Vagina (tissue), 2 donors: ENCODE measurements at regions not wholly inside any gene's neighbourhood (a gene's known extent, or its start where the extent isn't known, plus 50 kb on each side); places are given as distances from the start of the nearest gene placed in this dataset.

Experiments
- DNase-seq, 2 donors: peaks; one replicate each; pipeline ENCODE4 v3.0.0-alpha.2; 2017; ENCODE audit errors: extremely low spot score in 2 of 2
- H3K27ac ChIP-seq: fragments of 200-600 bp; sonication (generic); one replicate; pipeline ENCODE4 v1.5.1; 2019
- H3K27me3 ChIP-seq: fragments of 200-600 bp; sonication (generic); one replicate; pipeline ENCODE4 v1.5.1; 2019
- H3K36me3 ChIP-seq, 2 donors: fragments of 200-600 bp; sonication (generic); one replicate each; pipeline ENCODE4 v1.5.1; 2017 to 2019
- H3K4me1 ChIP-seq: fragments of 200-600 bp; sonication (generic); one replicate; pipeline ENCODE4 v1.5.1; 2019
- H3K4me3 ChIP-seq, 2 donors: fragments of 200-600 bp; sonication (generic); 1 replicate in 1 of 2; 2 replicates in 1 of 2; pipeline ENCODE4 v1.5.1; 2016 to 2019
- H3K9me3 ChIP-seq: fragments of 200-600 bp; sonication (generic); one replicate; pipeline ENCODE4 v1.5.1; 2019
- POLR2A ChIP-seq, 2 donors: fragments of 450-650 bp; IDR thresholded peaks; one replicate each; pipeline ENCODE4 v1.6.1; 2017; ENCODE audit warnings: antibody characterized with exemption in 2 of 2, mild to moderate bottlenecking in 2 of 2, moderate library complexity in 2 of 2
- POLR2AphosphoS5 ChIP-seq, 2 donors: sonication (generic); formaldehyde crosslinking; IDR thresholded peaks; one replicate each; pipeline ENCODE4 v1.9.0; 2017; ENCODE audit warnings: antibody characterized with exemption in 2 of 2, mild to moderate bottlenecking in 2 of 2, low read depth in 1 of 2; ENCODE audit not compliant: insufficient read depth in 1 of 2
- intact Hi-C: fragments of 100-400 bp; cut with DNase I; formaldehyde crosslinking; loops from one replicate; pipeline ENCODE4 v1.15.1; 2023
- TF ChIP-seq, protein P1 (sequence below), 3 experiments: fragments of 450-650 bp in 2 of 3; fragments of 200-600 bp in 1 of 3; sonication (generic) in 1 of 3; IDR thresholded peaks; one replicate each; pipeline ENCODE4 v1.5.1; 2017 to 2019; ENCODE audit warnings: antibody characterized with exemption in 3 of 3, mild to moderate bottlenecking in 2 of 3, moderate library complexity in 2 of 3

DNA sequence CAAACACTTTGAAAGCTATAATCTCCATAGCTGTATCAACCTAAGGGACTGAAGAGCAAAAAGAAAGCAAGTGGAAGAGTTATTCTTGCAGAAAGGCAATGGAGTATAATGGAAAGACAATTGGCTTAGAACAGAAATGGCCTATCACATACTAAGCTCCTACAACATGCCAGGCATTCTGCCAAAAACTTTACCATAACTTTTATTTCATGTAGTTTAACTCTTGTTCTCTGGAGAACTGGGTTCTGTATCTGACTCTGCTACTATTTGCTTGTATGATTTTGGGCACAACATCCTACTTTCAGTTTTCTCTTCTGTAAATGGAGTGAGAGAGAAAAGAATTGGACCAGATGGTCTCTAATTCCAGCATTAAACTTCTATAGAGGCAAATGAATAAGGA is 449.1 kb downstream of the GPATCH2 start:
- Histone ChIP-seq H3K4me1 (no peaks in the 10 kb centered on the region), H3K9me3 (no peaks in the 10 kb centered on the region), H3K27ac (no peak overlapping the region), H3K4me3 (no peak overlapping the region), H3K36me3 (no peaks in the 10 kb centered on the region), H3K27me3 (no peaks in the 10 kb centered on the region)
- TF ChIP-seq, protein P1, sequence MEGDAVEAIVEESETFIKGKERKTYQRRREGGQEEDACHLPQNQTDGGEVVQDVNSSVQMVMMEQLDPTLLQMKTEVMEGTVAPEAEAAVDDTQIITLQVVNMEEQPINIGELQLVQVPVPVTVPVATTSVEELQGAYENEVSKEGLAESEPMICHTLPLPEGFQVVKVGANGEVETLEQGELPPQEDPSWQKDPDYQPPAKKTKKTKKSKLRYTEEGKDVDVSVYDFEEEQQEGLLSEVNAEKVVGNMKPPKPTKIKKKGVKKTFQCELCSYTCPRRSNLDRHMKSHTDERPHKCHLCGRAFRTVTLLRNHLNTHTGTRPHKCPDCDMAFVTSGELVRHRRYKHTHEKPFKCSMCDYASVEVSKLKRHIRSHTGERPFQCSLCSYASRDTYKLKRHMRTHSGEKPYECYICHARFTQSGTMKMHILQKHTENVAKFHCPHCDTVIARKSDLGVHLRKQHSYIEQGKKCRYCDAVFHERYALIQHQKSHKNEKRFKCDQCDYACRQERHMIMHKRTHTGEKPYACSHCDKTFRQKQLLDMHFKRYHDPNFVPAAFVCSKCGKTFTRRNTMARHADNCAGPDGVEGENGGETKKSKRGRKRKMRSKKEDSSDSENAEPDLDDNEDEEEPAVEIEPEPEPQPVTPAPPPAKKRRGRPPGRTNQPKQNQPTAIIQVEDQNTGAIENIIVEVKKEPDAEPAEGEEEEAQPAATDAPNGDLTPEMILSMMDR (IDR thresholded peaks at IDR 0.05) = no peak
- TF ChIP-seq POLR2AphosphoS5 (IDR thresholded peaks at IDR 0.05; ENCODE audit: insufficient read depth in 1 of 2, low read depth in 1 of 2) (no peak), POLR2A (IDR thresholded peaks at IDR 0.05) (no peak)
- DNase-seq = no peak
- intact Hi-C loops = no loop called here

DNA sequence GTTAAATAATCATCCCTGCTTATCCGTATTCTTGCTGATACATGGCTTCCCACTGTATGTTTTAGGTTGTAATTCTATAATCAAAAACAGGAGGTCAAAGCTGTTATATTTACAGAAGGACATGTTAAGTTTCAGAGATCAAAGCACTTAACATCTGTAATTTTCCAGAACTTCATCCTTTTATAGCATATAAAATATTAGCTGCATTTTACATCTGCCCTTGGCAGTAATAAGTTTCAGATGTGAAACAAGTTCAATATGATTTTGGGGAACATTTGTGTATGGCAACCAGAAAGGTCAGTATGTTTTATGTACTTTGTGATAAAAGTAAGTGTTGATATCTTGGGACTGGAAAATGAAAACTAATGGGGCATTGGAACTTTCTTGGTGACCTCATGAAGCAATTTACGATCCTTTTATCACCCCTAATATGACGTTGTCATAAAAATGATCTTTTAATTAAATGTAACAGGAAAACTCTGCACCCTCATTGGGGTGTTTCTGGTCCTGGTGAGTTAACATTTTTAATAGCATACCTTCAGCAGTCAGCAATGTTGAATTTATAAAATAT is 449.6 kb downstream of the GPATCH2 start:
- Histone ChIP-seq H3K9me3 (no peaks in the 10 kb centered on the region), H3K4me1 (no peaks in the 10 kb centered on the region), H3K36me3 (no peaks in the 10 kb centered on the region), H3K27ac (no peak overlapping the region), H3K4me3 (no peak overlapping the region), H3K27me3 (no peaks in the 10 kb centered on the region)
- TF ChIP-seq, protein P1 (IDR thresholded peaks at IDR 0.05) = no peak
- TF ChIP-seq POLR2A (IDR thresholded peaks at IDR 0.05) = no peak
- TF ChIP-seq POLR2AphosphoS5 (IDR thresholded peaks at IDR 0.05; ENCODE audit: insufficient read depth in 1 of 2, low read depth in 1 of 2) = no peak
- intact Hi-C loops = no loop called here
- DNase-seq = no peak

DNA sequence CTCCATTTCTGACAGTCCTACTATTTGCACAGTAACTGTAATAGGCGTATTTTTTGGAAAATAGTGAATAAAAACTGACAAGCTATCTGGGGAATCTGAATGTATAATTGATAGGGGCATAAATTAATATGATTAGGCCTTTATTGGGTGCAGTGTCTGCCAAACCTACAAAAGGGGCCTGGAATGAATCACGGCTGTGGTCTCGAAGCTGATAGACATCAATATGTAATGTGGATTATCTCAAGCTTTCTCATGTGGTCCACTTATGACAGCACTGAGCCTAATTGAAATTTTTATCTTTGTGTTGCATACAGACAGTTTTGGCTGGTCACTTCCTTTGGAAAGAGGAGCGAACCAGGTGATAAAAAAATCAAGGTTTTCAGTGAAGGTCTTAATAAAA is 450.4 kb downstream of the GPATCH2 start:
- H3K4me1 ChIP-seq = no peaks in the 10 kb centered on the region
- TF ChIP-seq, protein P1 (IDR thresholded peaks at IDR 0.05) = no peak
- TF ChIP-seq POLR2AphosphoS5 (IDR thresholded peaks at IDR 0.05; ENCODE audit: insufficient read depth in 1 of 2, low read depth in 1 of 2) (no peak), POLR2A (IDR thresholded peaks at IDR 0.05) (no peak)
- no peak overlapping the region for H3K27ac ChIP-seq
- intact Hi-C loops = no loop called here
- no peaks in the 10 kb centered on the region for H3K36me3 ChIP-seq
- H3K4me3 ChIP-seq = no peak overlapping the region
- H3K27me3 ChIP-seq = no peaks in the 10 kb centered on the region
- no peak for DNase-seq
- no peaks in the 10 kb centered on the region for H3K9me3 ChIP-seq

DNA sequence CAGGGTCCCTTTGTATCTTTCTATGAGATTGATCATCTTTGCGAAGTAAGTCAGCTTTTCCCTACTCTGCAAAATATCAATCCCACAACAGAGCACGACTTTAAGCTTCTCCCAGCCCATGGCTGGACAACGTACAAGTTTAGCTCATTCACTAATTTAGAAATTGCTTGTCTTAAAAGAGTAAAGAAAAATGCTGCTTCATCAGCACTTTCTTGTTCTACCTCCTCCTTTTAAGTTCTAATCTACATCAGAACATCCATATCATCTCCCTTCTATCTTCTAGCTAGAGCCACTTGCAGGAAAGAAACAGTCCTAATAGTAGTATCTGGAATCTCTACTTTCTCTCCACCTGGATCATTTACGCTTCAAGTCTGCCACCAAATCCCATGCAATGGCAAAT is 441.2 kb upstream of the ESRRG start:
- intact Hi-C loops = no loop called here
- Histone ChIP-seq H3K4me1 (no peaks in the 10 kb centered on the region), H3K4me3 (no peak overlapping the region), H3K36me3 (no peaks in the 10 kb centered on the region), H3K27me3 (no peaks in the 10 kb centered on the region), H3K9me3 (no peaks in the 10 kb centered on the region), H3K27ac (no peak overlapping the region)
- DNase-seq = no peak
- TF ChIP-seq POLR2A (IDR thresholded peaks at IDR 0.05) = no peak
- TF ChIP-seq, protein P1 (IDR thresholded peaks at IDR 0.05) = no peak
- no peak for TF ChIP-seq POLR2AphosphoS5 (IDR thresholded peaks at IDR 0.05; ENCODE audit: insufficient read depth in 1 of 2, low read depth in 1 of 2)

DNA sequence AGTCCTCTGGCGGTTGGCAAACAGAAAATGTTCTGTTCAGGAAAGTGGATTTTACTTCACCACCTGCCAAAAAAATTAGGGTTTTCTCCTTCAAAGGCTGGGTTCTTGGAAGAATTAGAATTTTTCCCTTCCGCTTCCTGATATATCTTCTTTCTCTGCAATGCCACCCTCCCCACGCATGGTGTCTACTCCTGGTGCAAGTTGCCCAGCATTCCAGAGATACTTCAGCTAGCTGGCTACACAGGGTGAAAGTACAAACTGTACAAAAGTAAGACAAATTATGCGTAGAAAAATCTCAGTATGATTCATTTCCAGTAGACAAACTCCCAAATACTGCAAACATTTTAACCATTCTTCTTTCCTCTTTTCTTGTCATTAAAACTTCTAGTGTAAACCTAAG is 430.1 kb upstream of the ESRRG start:
- Histone ChIP-seq H3K27ac (no peak overlapping the region), H3K27me3 (no peaks in the 10 kb centered on the region), H3K36me3 (no peaks in the 10 kb centered on the region), H3K4me3 (no peak overlapping the region), H3K4me1 (no peaks in the 10 kb centered on the region), H3K9me3 (no peaks in the 10 kb centered on the region)
- TF ChIP-seq POLR2A (IDR thresholded peaks at IDR 0.05) = no peak
- TF ChIP-seq, protein P1 (IDR thresholded peaks at IDR 0.05) = no peak
- TF ChIP-seq POLR2AphosphoS5 (IDR thresholded peaks at IDR 0.05; ENCODE audit: insufficient read depth in 1 of 2, low read depth in 1 of 2) = no peak
- intact Hi-C loops = no loop called here
- DNase-seq = no peak
